ENCODE measurements at regions not wholly inside any gene's neighbourhood (a gene's known extent, or its start where the extent isn't known, plus 50 kb on each side); places are given as distances from the start of the nearest gene placed in this dataset.

DNA sequence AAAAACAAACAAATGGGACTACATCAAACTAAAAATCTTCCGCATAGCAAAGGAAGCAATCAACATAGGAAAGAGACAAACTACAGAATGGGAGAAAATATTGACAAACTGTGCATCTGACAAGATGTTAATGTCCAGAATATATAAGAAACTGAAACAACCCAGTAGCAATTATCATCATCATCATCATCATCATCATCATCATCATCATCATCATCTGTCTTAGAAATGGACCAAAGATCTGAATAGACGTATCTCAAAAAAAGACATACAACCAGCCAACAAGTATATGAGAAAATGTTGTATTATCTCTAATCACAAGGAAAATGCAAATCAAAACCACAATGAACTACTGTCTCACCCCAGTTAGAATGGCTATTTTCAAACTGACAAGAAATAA, 173.9 kb downstream of the PRR20E start (continued):
- TF ChIP-seq, protein P1, sequence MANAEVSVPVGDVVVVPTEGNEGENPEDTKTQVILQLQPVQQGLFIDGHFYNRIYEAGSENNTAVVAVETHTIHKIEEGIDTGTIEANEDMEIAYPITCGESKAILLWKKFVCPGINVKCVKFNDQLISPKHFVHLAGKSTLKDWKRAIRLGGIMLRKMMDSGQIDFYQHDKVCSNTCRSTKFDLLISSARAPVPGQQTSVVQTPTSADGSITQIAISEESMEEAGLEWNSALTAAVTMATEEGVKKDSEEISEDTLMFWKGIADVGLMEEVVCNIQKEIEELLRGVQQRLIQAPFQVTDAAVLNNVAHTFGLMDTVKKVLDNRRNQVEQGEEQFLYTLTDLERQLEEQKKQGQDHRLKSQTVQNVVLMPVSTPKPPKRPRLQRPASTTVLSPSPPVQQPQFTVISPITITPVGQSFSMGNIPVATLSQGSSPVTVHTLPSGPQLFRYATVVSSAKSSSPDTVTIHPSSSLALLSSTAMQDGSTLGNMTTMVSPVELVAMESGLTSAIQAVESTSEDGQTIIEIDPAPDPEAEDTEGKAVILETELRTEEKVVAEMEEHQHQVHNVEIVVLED (CRISPR knock-in tag; IDR thresholded peaks at IDR 0.05): no peak
- TF ChIP-seq ZC3H4 (CRISPR knock-in tag; IDR thresholded peaks at IDR 0.05; ENCODE audit: borderline replicate concordance): no peak
- TF ChIP-seq EHMT2 (IDR thresholded peaks at IDR 0.05): no peak
- TF ChIP-seq SIN3B (IDR thresholded peaks at IDR 0.05; ENCODE audit: low read depth): no peak
- no peak for TF ChIP-seq DDX20 (tag; IDR thresholded peaks at IDR 0.05; ENCODE audit: low read depth)
- no peak for TF ChIP-seq POU5F1 (IDR thresholded peaks at IDR 0.05; ENCODE audit: borderline replicate concordance, low read depth, low read length, partially characterized antibody)

DNA sequence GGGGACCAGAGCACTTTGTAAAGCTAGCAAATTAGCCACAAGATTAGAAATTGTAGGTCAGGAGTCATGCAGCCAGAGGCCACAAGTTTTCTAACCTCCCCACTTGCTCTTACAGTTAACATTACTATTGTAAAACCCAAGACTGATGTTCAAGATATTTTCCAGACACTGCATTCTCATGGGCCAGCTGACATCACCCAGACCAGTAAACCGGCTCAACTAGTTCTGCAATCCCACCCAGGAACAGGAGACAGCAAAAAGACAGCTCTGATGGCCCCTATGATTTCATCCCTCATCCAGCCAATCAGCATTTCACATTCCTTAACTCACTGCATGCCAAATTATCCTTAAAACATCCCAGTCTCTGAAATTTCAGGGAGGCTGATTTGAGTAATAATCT, 178.5 kb downstream of the PRR20E start:
- 0% methylated on average over 1 of the region's 1 CpG for WGBS (ENCODE audit: insufficient coverage, low coverage, missing lambda C conversion rate)
- Histone ChIP-seq H3K36me3 (ENCODE audit: control insufficient read depth, insufficient read depth, low read length) (no peaks in the 10 kb centered on the region), H3K4me1 (replicated peaks in 1 of 2; ENCODE audit: control insufficient read depth in 2 of 2, insufficient read depth in 2 of 2, low read length in 2 of 2) (no peaks in the 10 kb centered on the region), H3K27me3 (ENCODE audit: control insufficient read depth in 2 of 2, insufficient read depth in 2 of 2, low read length in 2 of 2) (no peaks in the 10 kb centered on the region), H3K9me3 (replicated peaks; ENCODE audit: control insufficient read depth, insufficient read depth, low read depth, low read length) (no peaks in the 10 kb centered on the region), H3K9ac (ENCODE audit: insufficient read depth in 1 of 2, low read depth in 2 of 2, low read length in 2 of 2) (no peak overlapping the region), H3K4me2 (ENCODE audit: insufficient read depth, low read length) (no peak overlapping the region), H2AFZ (ENCODE audit: low read depth, low read length) (no peak overlapping the region), H3K9me1 (ENCODE audit: control insufficient read depth, insufficient read depth, low read length) (no peaks in the 10 kb centered on the region), H3K79me2 (ENCODE audit: control insufficient read depth, insufficient read depth, low read length) (no peaks in the 10 kb centered on the region), H4K20me1 (replicated peaks; ENCODE audit: control insufficient read depth, insufficient read depth, low read length) (no peaks in the 10 kb centered on the region), H3K4me3 (no peak overlapping the region), H3K27ac (ENCODE audit: extremely low read depth, low read depth, low read length) (no peak overlapping the region)
- in situ Hi-C loops (cut with MboI): no loop called here
- CTCF ChIA-PET (ENCODE audit: low intra/inter-chr PET ratio): no interaction called here
- no TSS peak for BruUV-seq (replicated peaks)
- DNase-seq (ENCODE audit: extremely low read depth in 1 of 4, low spot score in 3 of 4) (no peak), ATAC-seq (no peak), FAIRE-seq (no peak)
- POLR2A ChIA-PET: no interaction called here
- intact Hi-C loops (cut with micrococcal nuclease): no loop called here
- TF ChIP-seq CBFA2T2 (conservative IDR thresholded peaks at IDR 0.05): no peak
- TF ChIP-seq, protein P2, sequence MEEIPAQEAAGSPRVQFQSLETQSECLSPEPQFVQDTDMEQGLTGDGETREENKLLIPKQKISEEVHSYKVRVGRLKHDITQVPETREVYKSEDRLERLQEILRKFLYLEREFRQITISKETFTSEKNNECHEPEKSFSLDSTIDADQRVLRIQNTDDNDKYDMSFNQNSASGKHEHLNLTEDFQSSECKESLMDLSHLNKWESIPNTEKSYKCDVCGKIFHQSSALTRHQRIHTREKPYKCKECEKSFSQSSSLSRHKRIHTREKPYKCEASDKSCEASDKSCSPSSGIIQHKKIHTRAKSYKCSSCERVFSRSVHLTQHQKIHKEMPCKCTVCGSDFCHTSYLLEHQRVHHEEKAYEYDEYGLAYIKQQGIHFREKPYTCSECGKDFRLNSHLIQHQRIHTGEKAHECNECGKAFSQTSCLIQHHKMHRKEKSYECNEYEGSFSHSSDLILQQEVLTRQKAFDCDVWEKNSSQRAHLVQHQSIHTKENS (CRISPR knock-in tag; IDR thresholded peaks at IDR 0.05): no peak
- no peak for TF ChIP-seq HDAC8 (tag; IDR thresholded peaks at IDR 0.05)
- no peak for TF ChIP-seq IRF2 (CRISPR knock-in tag; IDR thresholded peaks at IDR 0.05)
- TF ChIP-seq TOE1 (IDR thresholded peaks at IDR 0.05; ENCODE audit: borderline replicate concordance): no peak
- no peak for TF ChIP-seq TOE1 (CRISPR knock-in tag; IDR thresholded peaks at IDR 0.05; ENCODE audit: borderline replicate concordance, low read depth)
- TF ChIP-seq, protein P3, sequence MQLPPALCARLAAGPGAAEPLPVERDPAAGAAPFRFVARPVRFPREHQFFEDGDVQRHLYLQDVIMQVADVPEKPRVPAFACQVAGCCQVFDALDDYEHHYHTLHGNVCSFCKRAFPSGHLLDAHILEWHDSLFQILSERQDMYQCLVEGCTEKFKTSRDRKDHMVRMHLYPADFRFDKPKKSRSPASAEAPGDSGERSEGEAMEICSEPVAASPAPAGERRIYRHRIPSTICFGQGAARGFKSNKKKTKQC (CRISPR knock-in tag; IDR thresholded peaks at IDR 0.05): no peak
- no peak for TF ChIP-seq ZBTB8A (IDR thresholded peaks at IDR 0.05; ENCODE audit: partially characterized antibody)
- no peak for TF ChIP-seq RBBP5 (IDR thresholded peaks at IDR 0.05; ENCODE audit: borderline replicate concordance, insufficient read depth, low read length, poor library complexity, severe bottlenecking)
- TF ChIP-seq NONO (IDR thresholded peaks at IDR 0.05; ENCODE audit: low read depth in 2 of 2, low read length in 1 of 2): no peak
- TF ChIP-seq SMAD3 (CRISPR knock-in tag; conservative IDR thresholded peaks at IDR 0.05): no peak
- no peak for TF ChIP-seq PHB (CRISPR knock-in tag; IDR thresholded peaks at IDR 0.05)
- no peak for TF ChIP-seq ELF1 (tag; IDR thresholded peaks at IDR 0.05)
- no peak for TF ChIP-seq XRCC5 (IDR thresholded peaks at IDR 0.05; ENCODE audit: low read depth, low read length)
- TF ChIP-seq ZNF76 (CRISPR knock-in tag; IDR thresholded peaks at IDR 0.05; ENCODE audit: borderline replicate concordance): no peak

All from K562 (cell line).